Colonic mucosa (tissue), 4 donors: ENCODE measurements at regions not wholly inside any gene's neighbourhood (a gene's known extent, or its start where the extent isn't known, plus 50 kb on each side); places are given as distances from the start of the nearest gene placed in this dataset.

Experiments used
- DNase-seq: peaks from one replicate; pipeline ENCODE4 v3.0.0-alpha.2; 2020
- H3K27ac ChIP-seq: fragments of 200-600 bp; one replicate; pipeline ENCODE4 v1.8.0; 2021
- H3K27me3 ChIP-seq: fragments of 200-600 bp; one replicate; pipeline ENCODE4 v1.8.0; 2021
- H3K36me3 ChIP-seq: fragments of 200-600 bp; one replicate; pipeline ENCODE4 v1.8.0; 2021
- H3K4me1 ChIP-seq: fragments of 200-600 bp; one replicate; pipeline ENCODE4 v1.8.0; 2021; ENCODE audit warnings: mild to moderate bottlenecking
- H3K4me3 ChIP-seq: fragments of 200-600 bp; one replicate; pipeline ENCODE4 v1.8.0; 2021
- H3K9ac ChIP-seq, 2 donors: one replicate each; pipeline ENCODE4 v1.7.0; 2013; ENCODE audit warnings: control low read depth in 2 of 2, low read depth in 2 of 2, low read length in 2 of 2
- H3K9me3 ChIP-seq: fragments of 200-600 bp; one replicate; pipeline ENCODE4 v1.8.0; 2021
- intact Hi-C: fragments of 100-400 bp; cut with DNase I; formaldehyde crosslinking; loops from one replicate; pipeline ENCODE4 v1.14.1; 2022
- TF ChIP-seq, protein P1 (sequence below): fragments of 200-600 bp; IDR thresholded peaks from one replicate; pipeline ENCODE4 v1.8.0; 2022; ENCODE audit warnings: antibody characterized with exemption, mild to moderate bottlenecking
- donor health status: healthy.
- donor health status: DM: no; HTN: no; CAD: no.
- donor health status: DM: no; HTN: no; CAD: no.

DNA sequence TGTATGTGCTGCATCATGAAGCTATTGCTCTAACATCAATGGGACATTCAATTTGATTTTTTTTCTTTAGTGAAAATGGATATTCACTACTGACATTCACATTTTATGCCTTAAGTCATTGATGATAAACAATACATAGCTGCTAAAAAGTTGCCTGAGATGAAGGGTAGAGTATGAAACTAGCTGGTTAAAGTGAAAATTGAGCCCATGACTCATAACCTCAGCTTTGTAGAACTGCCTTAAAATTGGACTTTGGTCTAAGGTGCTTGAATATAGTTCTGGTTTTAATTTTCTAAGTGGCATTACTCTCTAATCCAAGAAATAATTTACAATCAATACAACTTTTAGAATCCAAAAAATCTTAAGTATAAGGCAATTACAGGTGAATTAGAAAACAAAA lies 740.4 kb upstream of the RIOK2 start:
- H3K27me3 ChIP-seq = no peaks in the 10 kb centered on the region
- no peaks in the 10 kb centered on the region for H3K9me3 ChIP-seq
- DNase-seq = no peak
- no peak overlapping the region for H3K9ac ChIP-seq
- no peak overlapping the region for H3K4me3 ChIP-seq
- intact Hi-C loops = no loop called here
- no peaks in the 10 kb centered on the region for H3K4me1 ChIP-seq
- H3K27ac ChIP-seq = no peak overlapping the region
- H3K36me3 ChIP-seq = no peaks in the 10 kb centered on the region
- TF ChIP-seq, protein P1, sequence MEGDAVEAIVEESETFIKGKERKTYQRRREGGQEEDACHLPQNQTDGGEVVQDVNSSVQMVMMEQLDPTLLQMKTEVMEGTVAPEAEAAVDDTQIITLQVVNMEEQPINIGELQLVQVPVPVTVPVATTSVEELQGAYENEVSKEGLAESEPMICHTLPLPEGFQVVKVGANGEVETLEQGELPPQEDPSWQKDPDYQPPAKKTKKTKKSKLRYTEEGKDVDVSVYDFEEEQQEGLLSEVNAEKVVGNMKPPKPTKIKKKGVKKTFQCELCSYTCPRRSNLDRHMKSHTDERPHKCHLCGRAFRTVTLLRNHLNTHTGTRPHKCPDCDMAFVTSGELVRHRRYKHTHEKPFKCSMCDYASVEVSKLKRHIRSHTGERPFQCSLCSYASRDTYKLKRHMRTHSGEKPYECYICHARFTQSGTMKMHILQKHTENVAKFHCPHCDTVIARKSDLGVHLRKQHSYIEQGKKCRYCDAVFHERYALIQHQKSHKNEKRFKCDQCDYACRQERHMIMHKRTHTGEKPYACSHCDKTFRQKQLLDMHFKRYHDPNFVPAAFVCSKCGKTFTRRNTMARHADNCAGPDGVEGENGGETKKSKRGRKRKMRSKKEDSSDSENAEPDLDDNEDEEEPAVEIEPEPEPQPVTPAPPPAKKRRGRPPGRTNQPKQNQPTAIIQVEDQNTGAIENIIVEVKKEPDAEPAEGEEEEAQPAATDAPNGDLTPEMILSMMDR = no peak

DNA sequence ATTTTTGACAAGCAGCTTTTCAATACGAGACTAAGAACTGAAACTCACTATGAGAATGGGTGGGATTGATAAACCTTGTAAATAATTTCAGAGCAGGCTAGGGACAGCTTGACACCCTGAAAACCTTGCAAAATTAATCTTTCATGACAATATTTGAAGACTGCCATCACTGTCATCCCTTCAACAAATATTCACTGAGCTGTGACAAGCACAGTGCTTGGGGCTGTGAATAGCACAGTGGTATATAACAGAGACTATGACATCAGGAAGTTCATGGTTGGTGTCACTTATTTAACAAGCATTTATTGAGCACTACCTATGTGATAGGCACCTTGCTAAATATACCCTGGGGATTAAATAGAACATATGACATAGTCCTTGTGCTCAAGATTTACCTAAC lies 741.0 kb upstream of the RIOK2 start:
- H3K27me3 ChIP-seq = no peaks in the 10 kb centered on the region
- H3K36me3 ChIP-seq = no peaks in the 10 kb centered on the region
- DNase-seq = no peak
- no peak overlapping the region for H3K27ac ChIP-seq
- H3K4me1 ChIP-seq = no peaks in the 10 kb centered on the region
- no peak overlapping the region for H3K4me3 ChIP-seq
- H3K9me3 ChIP-seq = no peaks in the 10 kb centered on the region
- TF ChIP-seq, protein P1 = no peak
- intact Hi-C loops = no loop called here
- H3K9ac ChIP-seq = no peak overlapping the region

DNA sequence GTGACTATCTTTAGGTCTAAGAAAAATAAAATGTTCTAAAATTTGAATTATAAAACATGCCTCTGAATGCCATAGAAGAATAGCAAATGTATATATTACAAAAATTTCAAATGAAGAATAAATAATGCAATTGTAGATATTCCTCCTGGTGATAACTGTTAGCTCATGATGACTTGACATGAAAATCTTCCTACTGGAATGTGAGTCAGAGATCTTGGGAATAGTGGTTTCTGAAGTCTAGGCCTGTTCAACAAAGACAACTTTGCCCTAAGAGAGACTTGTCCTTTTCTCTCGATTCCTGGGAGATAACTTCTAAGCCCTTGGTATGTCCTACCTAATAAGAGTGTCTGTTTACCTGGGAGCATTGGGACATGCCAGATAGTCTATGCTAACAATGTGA lies 746.3 kb upstream of the RIOK2 start:
- H3K4me1 ChIP-seq = no peaks in the 10 kb centered on the region
- H3K36me3 ChIP-seq = no peaks in the 10 kb centered on the region
- H3K27me3 ChIP-seq = no peaks in the 10 kb centered on the region
- H3K27ac ChIP-seq = no peak overlapping the region
- intact Hi-C loops = no loop called here
- TF ChIP-seq, protein P1 = no peak
- H3K9ac ChIP-seq = no peak overlapping the region
- no peak for DNase-seq
- no peak overlapping the region for H3K4me3 ChIP-seq
- no peaks in the 10 kb centered on the region for H3K9me3 ChIP-seq

DNA sequence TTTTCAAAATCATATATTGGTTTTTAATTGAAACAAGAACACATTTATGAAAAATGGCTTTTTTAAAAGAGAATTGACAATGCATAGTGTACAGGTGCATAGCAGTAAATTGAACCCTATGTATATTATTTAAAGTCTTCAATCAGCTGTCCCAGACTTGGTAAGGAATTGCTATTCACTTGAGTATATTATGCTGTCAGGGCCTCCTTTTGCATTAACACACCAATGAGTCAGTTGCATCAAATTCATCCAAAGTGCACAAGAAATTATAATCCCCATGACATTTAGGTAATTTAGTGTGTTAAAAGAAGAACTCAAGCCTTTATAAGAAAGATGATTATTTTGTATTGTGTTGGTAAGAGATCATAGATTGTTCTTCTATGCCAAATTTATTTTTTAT lies 748.8 kb upstream of the RIOK2 start:
- no peak for DNase-seq
- H3K27me3 ChIP-seq = no peaks in the 10 kb centered on the region
- no peak overlapping the region for H3K4me3 ChIP-seq
- H3K9ac ChIP-seq = no peak overlapping the region
- no peaks in the 10 kb centered on the region for H3K36me3 ChIP-seq
- TF ChIP-seq, protein P1 = no peak
- H3K9me3 ChIP-seq = no peaks in the 10 kb centered on the region
- no peaks in the 10 kb centered on the region for H3K4me1 ChIP-seq
- intact Hi-C loops = no loop called here
- H3K27ac ChIP-seq = no peak overlapping the region

DNA sequence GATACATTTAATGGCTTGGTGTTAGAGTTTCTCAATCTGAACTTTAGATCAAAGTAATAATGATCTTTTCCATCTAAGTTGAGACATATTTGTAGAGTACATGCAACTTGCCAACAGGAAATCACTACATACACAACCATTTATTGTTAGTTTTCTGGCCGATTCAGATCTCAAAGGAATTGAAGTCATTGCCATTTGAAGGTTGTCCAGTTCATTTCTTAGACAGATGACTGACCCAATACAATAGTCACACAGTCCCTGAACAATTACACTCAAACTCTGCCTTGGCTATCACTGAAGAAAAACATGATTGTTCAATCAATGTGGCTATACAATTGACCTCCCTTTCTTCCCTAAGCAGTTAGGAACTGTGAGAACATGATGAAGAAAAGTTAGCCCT lies 753.2 kb upstream of the RIOK2 start:
- intact Hi-C loops = no loop called here
- no peaks in the 10 kb centered on the region for H3K4me1 ChIP-seq
- TF ChIP-seq, protein P1 = no peak
- no peak overlapping the region for H3K9ac ChIP-seq
- no peaks in the 10 kb centered on the region for H3K9me3 ChIP-seq
- H3K36me3 ChIP-seq = no peaks in the 10 kb centered on the region
- no peak for DNase-seq
- no peak overlapping the region for H3K4me3 ChIP-seq
- no peaks in the 10 kb centered on the region for H3K27me3 ChIP-seq
- no peak overlapping the region for H3K27ac ChIP-seq

DNA sequence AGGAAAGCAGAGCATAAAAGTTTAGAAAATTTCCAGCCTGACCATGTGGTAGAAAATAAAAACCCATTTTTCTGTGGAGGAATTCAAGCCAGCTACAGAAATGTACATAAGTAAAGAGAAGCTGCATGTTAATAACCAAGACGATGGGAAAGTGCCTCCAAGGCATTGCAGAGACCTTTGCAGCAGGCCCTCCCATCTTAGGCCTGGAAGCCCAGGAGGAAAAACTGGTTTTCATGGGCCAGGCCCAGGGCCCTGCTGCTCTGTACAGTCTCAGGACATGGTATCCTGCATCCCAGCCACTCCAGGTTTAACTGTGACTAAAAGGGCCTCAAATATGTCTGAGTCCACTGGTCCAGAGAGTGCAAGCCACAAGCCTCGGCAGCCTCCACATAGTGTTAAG lies 754.8 kb upstream of the RIOK2 start:
- Histone ChIP-seq H3K4me1 (no peaks in the 10 kb centered on the region), H3K9ac (no peak overlapping the region), H3K36me3 (no peaks in the 10 kb centered on the region), H3K27ac (no peak overlapping the region), H3K9me3 (no peaks in the 10 kb centered on the region), H3K27me3 (no peaks in the 10 kb centered on the region), H3K4me3 (no peak overlapping the region)
- TF ChIP-seq, protein P1 = no peak
- DNase-seq = no peak
- intact Hi-C loops = no loop called here
